ENCODE measurements at regions not wholly inside any gene's neighbourhood (a gene's known extent, or its start where the extent isn't known, plus 50 kb on each side); places are given as distances from the start of the nearest gene placed in this dataset.

GRCh38 chr2:8019934-8020333 is 661.9 kb upstream of the ID2 start:
- no peak for TF ChIP-seq JUND (IDR thresholded peaks at IDR 0.05; ENCODE audit: low read depth)
- DNase-seq (ENCODE audit: low read depth in 1 of 2, low spot score in 1 of 2): no peak
- in situ Hi-C loops (cut with HindIII; ENCODE audit: low pct_unique_long_range_greater_than_20kb, low sequenced_read_pairs): no loop called here

GRCh38 chr2:8021921-8022320 is 659.9 kb upstream of the ID2 start:
- in situ Hi-C loops (cut with HindIII; ENCODE audit: low pct_unique_long_range_greater_than_20kb, low sequenced_read_pairs): no loop called here
- no peak for DNase-seq (ENCODE audit: low read depth in 1 of 2, low spot score in 1 of 2)
- TF ChIP-seq JUND (IDR thresholded peaks at IDR 0.05; ENCODE audit: low read depth): no peak

- TF ChIP-seq JUND (IDR thresholded peaks at IDR 0.05; ENCODE audit: low read depth): no peak
- in situ Hi-C loops (cut with HindIII; ENCODE audit: low pct_unique_long_range_greater_than_20kb, low sequenced_read_pairs): no loop called here
- DNase-seq (ENCODE audit: low read depth in 1 of 2, low spot score in 1 of 2): no peak
These were observed 658.8 kb upstream of the ID2 start for GRCh38 chr2:8022908-8023640.

GRCh38 chr2:8024506-8024905 is 657.4 kb upstream of the ID2 start:
- no peak for DNase-seq (ENCODE audit: low read depth in 1 of 2, low spot score in 1 of 2)
- no peak for TF ChIP-seq JUND (IDR thresholded peaks at IDR 0.05; ENCODE audit: low read depth)
- in situ Hi-C loops (cut with HindIII; ENCODE audit: low pct_unique_long_range_greater_than_20kb, low sequenced_read_pairs): no loop called here

GRCh38 chr2:8026381-8026780 is 655.5 kb upstream of the ID2 start:
- TF ChIP-seq JUND (IDR thresholded peaks at IDR 0.05; ENCODE audit: low read depth): no peak
- no peak for DNase-seq (ENCODE audit: low read depth in 1 of 2, low spot score in 1 of 2)
- in situ Hi-C loops (cut with HindIII; ENCODE audit: low pct_unique_long_range_greater_than_20kb, low sequenced_read_pairs): no loop called here

GRCh38 chr2:8027387-8027786 is 654.5 kb upstream of the ID2 start:
- DNase-seq (ENCODE audit: low read depth in 1 of 2, low spot score in 1 of 2): no peak
- TF ChIP-seq JUND (IDR thresholded peaks at IDR 0.05; ENCODE audit: low read depth): no peak
- in situ Hi-C loops (cut with HindIII; ENCODE audit: low pct_unique_long_range_greater_than_20kb, low sequenced_read_pairs): no loop called here

GRCh38 chr2:8028036-8028435 is 653.8 kb upstream of the ID2 start:
- in situ Hi-C loops (cut with HindIII; ENCODE audit: low pct_unique_long_range_greater_than_20kb, low sequenced_read_pairs): no loop called here
- no peak for TF ChIP-seq JUND (IDR thresholded peaks at IDR 0.05; ENCODE audit: low read depth)
- DNase-seq (ENCODE audit: low read depth in 1 of 2, low spot score in 1 of 2): no peak

GRCh38 chr2:8028436-8028835 is 653.4 kb upstream of the ID2 start:
- no peak for TF ChIP-seq JUND (IDR thresholded peaks at IDR 0.05; ENCODE audit: low read depth)
- in situ Hi-C loops (cut with HindIII; ENCODE audit: low pct_unique_long_range_greater_than_20kb, low sequenced_read_pairs): no loop called here
- DNase-seq (ENCODE audit: low read depth in 1 of 2, low spot score in 1 of 2): no peak

- in situ Hi-C loops (cut with HindIII; ENCODE audit: low pct_unique_long_range_greater_than_20kb, low sequenced_read_pairs): no loop called here
- TF ChIP-seq JUND (IDR thresholded peaks at IDR 0.05; ENCODE audit: low read depth): no peak
- DNase-seq (ENCODE audit: low read depth in 1 of 2, low spot score in 1 of 2): no peak
These were observed 652.9 kb upstream of the ID2 start for GRCh38 chr2:8028981-8029380.

GRCh38 chr2:8030573-8031303 is 651.1 kb upstream of the ID2 start:
- in situ Hi-C loops (cut with HindIII; ENCODE audit: low pct_unique_long_range_greater_than_20kb, low sequenced_read_pairs): no loop called here
- DNase-seq (ENCODE audit: low read depth in 1 of 2, low spot score in 1 of 2): no peak
- TF ChIP-seq JUND (IDR thresholded peaks at IDR 0.05; ENCODE audit: low read depth): no peak

GRCh38 chr2:8031370-8031769 is 650.5 kb upstream of the ID2 start:
- DNase-seq (ENCODE audit: low read depth in 1 of 2, low spot score in 1 of 2): no peak
- in situ Hi-C loops (cut with HindIII; ENCODE audit: low pct_unique_long_range_greater_than_20kb, low sequenced_read_pairs): no loop called here
- TF ChIP-seq JUND (IDR thresholded peaks at IDR 0.05; ENCODE audit: low read depth): no peak

- no peak for DNase-seq (ENCODE audit: low read depth in 1 of 2, low spot score in 1 of 2)
- no peak for TF ChIP-seq JUND (IDR thresholded peaks at IDR 0.05; ENCODE audit: low read depth)
- in situ Hi-C loops (cut with HindIII; ENCODE audit: low pct_unique_long_range_greater_than_20kb, low sequenced_read_pairs): no loop called here
These were observed 648.2 kb upstream of the ID2 start for GRCh38 chr2:8033546-8034096.

- DNase-seq (ENCODE audit: low read depth in 1 of 2, low spot score in 1 of 2): no peak
These were observed 645.5 kb upstream of the ID2 start for GRCh38 chr2:8036366-8036765.

More at GRCh38 chr2:8036366-8036765, 645.5 kb upstream of the ID2 start:
- in situ Hi-C loops (cut with HindIII; ENCODE audit: low pct_unique_long_range_greater_than_20kb, low sequenced_read_pairs): no loop called here
- no peak for TF ChIP-seq JUND (IDR thresholded peaks at IDR 0.05; ENCODE audit: low read depth)

All from T47D (cell line).